ENCODE measurements at regions not wholly inside any gene's neighbourhood (a gene's known extent, or its start where the extent isn't known, plus 50 kb on each side); places are given as distances from the start of the nearest gene placed in this dataset.

- ATAC-seq: no peak
- no TSS peak for BruUV-seq (replicated peaks)
- Histone ChIP-seq H3K4me1 (ENCODE audit: insufficient read depth, low read length) (no peaks in the 10 kb centered on the region), H2AFZ (ENCODE audit: low read length) (no peak overlapping the region), H3K9me3 (ENCODE audit: low read length) (no peaks in the 10 kb centered on the region), H3K79me2 (ENCODE audit: insufficient read depth, low read length) (no peaks in the 10 kb centered on the region), H3K4me2 (ENCODE audit: low read depth, low read length) (no peak overlapping the region), H3K4me3 (replicated peaks in 1 of 3; ENCODE audit: insufficient read depth in 1 of 3, low read depth in 2 of 3, low read length in 3 of 3) (no peak overlapping the region), H3K27me3 (ENCODE audit: control insufficient read depth in 1 of 2, insufficient read depth in 2 of 2, low read length in 2 of 2) (peaks cover 0 to 4% of the 10 kb centered on the region in 2 experiments; a peak in 2 of 5 replicates), H3K36me3 (replicated peaks in 1 of 2; ENCODE audit: control insufficient read depth in 1 of 2, insufficient read depth in 2 of 2, low read length in 2 of 2) (no peaks in the 10 kb centered on the region), H3K27ac (ENCODE audit: extremely low read length, insufficient read depth, low read length) (no peak overlapping the region), H4K20me1 (ENCODE audit: insufficient read depth, low read length) (no peaks in the 10 kb centered on the region), H3K9ac (ENCODE audit: insufficient read depth, low read depth, low read length) (no peak overlapping the region)
- 49% methylated on average over 4 of the region's 4 CpGs for WGBS (ENCODE audit: low lambda C conversion rate)
- FAIRE-seq: no peak
- POLR2A ChIA-PET: no interaction called here
- DNase-seq (ENCODE audit: low spot score): no peak
- intact Hi-C loops (cut with micrococcal nuclease; ENCODE audit: unreplicated experiment) (no loop called here), in situ Hi-C loops (cut with HindIII; ENCODE audit: extremely low pct_ligation_motif_present, low pct_unique_long_range_greater_than_20kb) (no loop called here)
- CTCF ChIA-PET (ENCODE audit: low intra/inter-chr PET ratio, low total read pairs): no interaction called here
- TF ChIP-seq RFXAP (CRISPR knock-in tag; IDR thresholded peaks at IDR 0.05; ENCODE audit: borderline replicate concordance) (no peak), ZNF781 (CRISPR knock-in tag; IDR thresholded peaks at IDR 0.05; ENCODE audit: borderline replicate concordance, not compliant biosample characterization) (no peak), ARNTL (CRISPR knock-in tag; IDR thresholded peaks at IDR 0.05) (no peak), E2F2 (CRISPR knock-in tag; IDR thresholded peaks at IDR 0.05; ENCODE audit: borderline replicate concordance) (no peak), ZNF547 (CRISPR knock-in tag; IDR thresholded peaks at IDR 0.05) (no peak), ZNF556 (CRISPR knock-in tag; IDR thresholded peaks at IDR 0.05; ENCODE audit: borderline replicate concordance) (no peak), FOSL1 (CRISPR knock-in tag; IDR thresholded peaks at IDR 0.05; ENCODE audit: borderline replicate concordance) (no peak), EHMT2 (IDR thresholded peaks at IDR 0.05; ENCODE audit: borderline replicate concordance, low read depth, low read length) (no peak), ZNF770 (CRISPR knock-in tag; IDR thresholded peaks at IDR 0.05) (no peak), ZNF589 (CRISPR knock-in tag; conservative IDR thresholded peaks at IDR 0.05) (no peak)
- TF ChIP-seq, protein P1, sequence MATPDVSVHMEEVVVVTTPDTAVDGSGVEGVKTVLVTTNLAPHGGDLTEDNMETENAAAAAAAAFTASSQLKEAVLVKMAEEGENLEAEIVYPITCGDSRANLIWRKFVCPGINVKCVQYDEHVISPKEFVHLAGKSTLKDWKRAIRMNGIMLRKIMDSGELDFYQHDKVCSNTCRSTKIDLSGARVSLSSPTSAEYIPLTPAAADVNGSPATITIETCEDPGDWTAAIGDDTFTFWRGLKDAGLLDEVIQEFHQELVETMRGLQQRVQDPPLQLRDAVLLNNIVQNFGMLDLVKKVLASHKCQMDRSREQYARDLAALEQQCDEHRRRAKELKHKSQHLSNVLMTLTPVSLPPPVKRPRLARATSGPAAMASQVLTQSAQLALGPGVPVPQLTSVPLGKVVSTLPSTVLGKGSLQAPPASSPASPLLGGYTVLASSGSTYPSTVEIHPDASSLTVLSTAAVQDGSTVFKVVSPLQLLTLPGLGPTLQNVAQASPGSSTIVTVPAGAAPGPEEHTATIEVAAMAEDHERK (CRISPR knock-in tag; IDR thresholded peaks at IDR 0.05; ENCODE audit: low read depth): no peak
- TF ChIP-seq, protein P2, sequence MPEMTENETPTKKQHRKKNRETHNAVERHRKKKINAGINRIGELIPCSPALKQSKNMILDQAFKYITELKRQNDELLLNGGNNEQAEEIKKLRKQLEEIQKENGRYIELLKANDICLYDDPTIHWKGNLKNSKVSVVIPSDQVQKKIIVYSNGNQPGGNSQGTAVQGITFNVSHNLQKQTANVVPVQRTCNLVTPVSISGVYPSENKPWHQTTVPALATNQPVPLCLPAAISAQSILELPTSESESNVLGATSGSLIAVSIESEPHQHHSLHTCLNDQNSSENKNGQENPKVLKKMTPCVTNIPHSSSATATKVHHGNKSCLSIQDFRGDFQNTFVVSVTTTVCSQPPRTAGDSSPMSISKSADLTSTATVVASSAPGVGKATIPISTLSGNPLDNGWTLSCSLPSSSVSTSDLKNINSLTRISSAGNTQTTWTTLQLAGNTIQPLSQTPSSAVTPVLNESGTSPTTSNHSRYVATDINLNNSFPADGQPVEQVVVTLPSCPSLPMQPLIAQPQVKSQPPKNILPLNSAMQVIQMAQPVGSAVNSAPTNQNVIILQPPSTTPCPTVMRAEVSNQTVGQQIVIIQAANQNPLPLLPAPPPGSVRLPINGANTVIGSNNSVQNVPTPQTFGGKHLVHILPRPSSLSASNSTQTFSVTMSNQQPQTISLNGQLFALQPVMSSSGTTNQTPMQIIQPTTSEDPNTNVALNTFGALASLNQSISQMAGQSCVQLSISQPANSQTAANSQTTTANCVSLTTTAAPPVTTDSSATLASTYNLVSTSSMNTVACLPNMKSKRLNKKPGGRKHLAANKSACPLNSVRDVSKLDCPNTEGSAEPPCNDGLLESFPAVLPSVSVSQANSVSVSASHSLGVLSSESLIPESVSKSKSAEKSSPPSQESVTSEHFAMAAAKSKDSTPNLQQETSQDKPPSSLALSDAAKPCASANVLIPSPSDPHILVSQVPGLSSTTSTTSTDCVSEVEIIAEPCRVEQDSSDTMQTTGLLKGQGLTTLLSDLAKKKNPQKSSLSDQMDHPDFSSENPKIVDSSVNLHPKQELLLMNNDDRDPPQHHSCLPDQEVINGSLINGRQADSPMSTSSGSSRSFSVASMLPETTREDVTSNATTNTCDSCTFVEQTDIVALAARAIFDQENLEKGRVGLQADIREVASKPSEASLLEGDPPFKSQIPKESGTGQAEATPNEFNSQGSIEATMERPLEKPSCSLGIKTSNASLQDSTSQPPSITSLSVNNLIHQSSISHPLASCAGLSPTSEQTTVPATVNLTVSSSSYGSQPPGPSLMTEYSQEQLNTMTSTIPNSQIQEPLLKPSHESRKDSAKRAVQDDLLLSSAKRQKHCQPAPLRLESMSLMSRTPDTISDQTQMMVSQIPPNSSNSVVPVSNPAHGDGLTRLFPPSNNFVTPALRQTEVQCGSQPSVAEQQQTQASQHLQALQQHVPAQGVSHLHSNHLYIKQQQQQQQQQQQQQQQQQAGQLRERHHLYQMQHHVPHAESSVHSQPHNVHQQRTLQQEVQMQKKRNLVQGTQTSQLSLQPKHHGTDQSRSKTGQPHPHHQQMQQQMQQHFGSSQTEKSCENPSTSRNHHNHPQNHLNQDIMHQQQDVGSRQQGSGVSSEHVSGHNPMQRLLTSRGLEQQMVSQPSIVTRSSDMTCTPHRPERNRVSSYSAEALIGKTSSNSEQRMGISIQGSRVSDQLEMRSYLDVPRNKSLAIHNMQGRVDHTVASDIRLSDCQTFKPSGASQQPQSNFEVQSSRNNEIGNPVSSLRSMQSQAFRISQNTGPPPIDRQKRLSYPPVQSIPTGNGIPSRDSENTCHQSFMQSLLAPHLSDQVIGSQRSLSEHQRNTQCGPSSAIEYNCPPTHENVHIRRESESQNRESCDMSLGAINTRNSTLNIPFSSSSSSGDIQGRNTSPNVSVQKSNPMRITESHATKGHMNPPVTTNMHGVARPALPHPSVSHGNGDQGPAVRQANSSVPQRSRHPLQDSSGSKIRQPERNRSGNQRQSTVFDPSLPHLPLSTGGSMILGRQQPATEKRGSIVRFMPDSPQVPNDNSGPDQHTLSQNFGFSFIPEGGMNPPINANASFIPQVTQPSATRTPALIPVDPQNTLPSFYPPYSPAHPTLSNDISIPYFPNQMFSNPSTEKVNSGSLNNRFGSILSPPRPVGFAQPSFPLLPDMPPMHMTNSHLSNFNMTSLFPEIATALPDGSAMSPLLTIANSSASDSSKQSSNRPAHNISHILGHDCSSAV (CRISPR knock-in tag; IDR thresholded peaks at IDR 0.05; ENCODE audit: borderline replicate concordance): no peak
Measured at GRCh38 chr16:17605784-17606183, 135.0 kb upstream of the XYLT1 start.

All from HepG2 (cell line).